HuH-7 (cell line): ENCODE measurements at regions not wholly inside any gene's neighbourhood (a gene's known extent, or its start where the extent isn't known, plus 50 kb on each side); places are given as distances from the start of the nearest gene placed in this dataset.

ENCODE experiments used
- DNase-seq: peaks from one replicate; pipeline ENCODE4 v3.0.0; 2011; ENCODE audit warnings: low spot score

- DNase-seq = no peak
Observed at GRCh38 chr5:109531262-109531661, 121.5 kb upstream of the PJA2 start.

GRCh38 chr5:109529987-109530386, 120.2 kb upstream of the PJA2 start:
- no peak for DNase-seq

GRCh38 chr5:109529520-109529919, 119.7 kb upstream of the PJA2 start:
- DNase-seq = no peak

GRCh38 chr5:109524555-109524954, 114.8 kb upstream of the PJA2 start:
- no peak for DNase-seq

GRCh38 chr5:109524026-109524425, 114.3 kb upstream of the PJA2 start:
- DNase-seq = no peak

GRCh38 chr5:109522404-109522803, 112.6 kb upstream of the PJA2 start:
- DNase-seq = no peak

GRCh38 chr5:109519416-109519815, 109.6 kb upstream of the PJA2 start:
- DNase-seq = no peak

- DNase-seq = no peak
Observed at GRCh38 chr5:109516390-109516789, 106.6 kb upstream of the PJA2 start.

- no peak for DNase-seq
Observed at GRCh38 chr5:109511980-109512734, 102.4 kb upstream of the PJA2 start.

GRCh38 chr5:109506556-109506955, 96.8 kb upstream of the PJA2 start:
- no peak for DNase-seq

GRCh38 chr5:109496112-109496511, 86.3 kb upstream of the PJA2 start:
- DNase-seq = no peak

GRCh38 chr5:109487753-109488420, 78.1 kb upstream of the PJA2 start:
- no peak for DNase-seq

- DNase-seq = no peak
Observed at GRCh38 chr5:109486200-109486804, 76.5 kb upstream of the PJA2 start.

GRCh38 chr5:109485030-109485429, 75.3 kb upstream of the PJA2 start:
- DNase-seq = peak; percentile 8

- no peak for DNase-seq
Observed at GRCh38 chr5:109484597-109484996, 74.8 kb upstream of the PJA2 start.

- DNase-seq = no peak
Observed at GRCh38 chr5:109483395-109483971, 73.7 kb upstream of the PJA2 start.

- DNase-seq = no peak
Observed at GRCh38 chr5:109482748-109483147, 73.0 kb upstream of the PJA2 start.

- no peak for DNase-seq
Observed at GRCh38 chr5:109479260-109479860, 69.6 kb upstream of the PJA2 start.

- no peak for DNase-seq
Observed at GRCh38 chr5:109478830-109479229, 69.1 kb upstream of the PJA2 start.

- DNase-seq = no peak
Observed at GRCh38 chr5:109476292-109476691, 66.5 kb upstream of the PJA2 start.

- no peak for DNase-seq
Observed at GRCh38 chr5:109469896-109470662, 60.3 kb upstream of the PJA2 start.
